ENCODE measurements at regions not wholly inside any gene's neighbourhood (a gene's known extent, or its start where the extent isn't known, plus 50 kb on each side); places are given as distances from the start of the nearest gene placed in this dataset.
"Not testable (repeated sequence)": the region's sequence is repeated elsewhere in the genome, so short reads cannot be mapped to it uniquely, and the experiment has no call there.

GRCh38 chr21:9788281-9788680, 733.1 kb upstream of the TPTE start:
- not testable (repeated sequence) for DNase-seq (ENCODE audit: low spot score)

- not testable (repeated sequence) for DNase-seq (ENCODE audit: low spot score)
Measured at GRCh38 chr21:9790354-9790753, 731.0 kb upstream of the TPTE start.

GRCh38 chr21:9791453-9791852, 729.9 kb upstream of the TPTE start:
- not testable (repeated sequence) for DNase-seq (ENCODE audit: low spot score)

- not testable (repeated sequence) for DNase-seq (ENCODE audit: low spot score)
Measured at GRCh38 chr21:9795291-9795690, 726.1 kb upstream of the TPTE start.

- not testable (repeated sequence) for DNase-seq (ENCODE audit: low spot score)
Measured at GRCh38 chr21:9796293-9796692, 725.1 kb upstream of the TPTE start.

GRCh38 chr21:9807675-9808074, 713.7 kb upstream of the TPTE start:
- DNase-seq (ENCODE audit: low spot score): not testable (repeated sequence)

GRCh38 chr21:9811223-9812004, 710.0 kb upstream of the TPTE start:
- DNase-seq (ENCODE audit: low spot score): not testable (repeated sequence)

GRCh38 chr21:9812507-9812906, 708.9 kb upstream of the TPTE start:
- DNase-seq (ENCODE audit: low spot score): not testable (repeated sequence)

- not testable (repeated sequence) for DNase-seq (ENCODE audit: low spot score)
Measured at GRCh38 chr21:9813894-9814814, 707.2 kb upstream of the TPTE start.

- not testable (repeated sequence) for DNase-seq (ENCODE audit: low spot score)
Measured at GRCh38 chr21:9815181-9815789, 706.1 kb upstream of the TPTE start.

GRCh38 chr21:9816734-9817334, 704.5 kb upstream of the TPTE start:
- DNase-seq (ENCODE audit: low spot score): not testable (repeated sequence)

GRCh38 chr21:9817841-9818441, 703.4 kb upstream of the TPTE start:
- not testable (repeated sequence) for DNase-seq (ENCODE audit: low spot score)

GRCh38 chr21:9819549-9820192, 701.7 kb upstream of the TPTE start:
- DNase-seq (ENCODE audit: low spot score): not testable (repeated sequence)

- not testable (repeated sequence) for DNase-seq (ENCODE audit: low spot score)
Measured at GRCh38 chr21:9820579-9820978, 700.8 kb upstream of the TPTE start.

GRCh38 chr21:9821472-9821871, 699.9 kb upstream of the TPTE start:
- DNase-seq (ENCODE audit: low spot score): not testable (repeated sequence)

- DNase-seq (ENCODE audit: low spot score): not testable (repeated sequence)
Measured at GRCh38 chr21:9822093-9822820, 699.1 kb upstream of the TPTE start.

GRCh38 chr21:9823197-9824157, 697.9 kb upstream of the TPTE start:
- not testable (repeated sequence) for DNase-seq (ENCODE audit: low spot score)

- not testable (repeated sequence) for DNase-seq (ENCODE audit: low spot score)
Measured at GRCh38 chr21:9830801-9831200, 690.6 kb upstream of the TPTE start.

- not testable (repeated sequence) for DNase-seq (ENCODE audit: low spot score)
Measured at GRCh38 chr21:9832751-9833150, 688.6 kb upstream of the TPTE start.
